C1 segment of cervical spinal cord (tissue), 14 donors: ENCODE measurements at regions not wholly inside any gene's neighbourhood (a gene's known extent, or its start where the extent isn't known, plus 50 kb on each side); places are given as distances from the start of the nearest gene placed in this dataset.
"Not testable (repeated sequence)": the region's sequence is repeated elsewhere in the genome, so short reads cannot be mapped to it uniquely, and the experiment has no call there.

Experiments
- DNase-seq, 14 donors: peaks; one replicate each; lab custom pipeline; 2025; lab: John Stamatoyannopoulos, UW

- DNase-seq, result no peak
Observed at GRCh38 chr2:153420394-153420793, 58.2 kb downstream of the RPRM start.

GRCh38 chr2:153417077-153417476 lies 61.5 kb downstream of the RPRM start:
- DNase-seq, result no peak

- DNase-seq, result no peak
Observed at GRCh38 chr2:153416071-153416470, 62.5 kb downstream of the RPRM start.

- no peak for DNase-seq
Observed at GRCh38 chr2:153408710-153409385, 69.7 kb downstream of the RPRM start.

GRCh38 chr2:153405196-153405595 lies 73.4 kb downstream of the RPRM start:
- DNase-seq, result no peak

GRCh38 chr2:153404792-153405191 lies 73.8 kb downstream of the RPRM start:
- no peak for DNase-seq

- DNase-seq, result no peak
Observed at GRCh38 chr2:153403940-153404339, 74.6 kb downstream of the RPRM start.

- DNase-seq, result not testable (repeated sequence)
Observed at GRCh38 chr2:153403352-153403751, 75.2 kb downstream of the RPRM start.

- no peak for DNase-seq
Observed at GRCh38 chr2:153394686-153395085, 83.9 kb downstream of the RPRM start.

- DNase-seq, result no peak
Observed at GRCh38 chr2:153394247-153394646, 84.3 kb downstream of the RPRM start.

GRCh38 chr2:153393518-153393917 lies 85.0 kb downstream of the RPRM start:
- no peak for DNase-seq

- no peak for DNase-seq
Observed at GRCh38 chr2:153391131-153391530, 87.4 kb downstream of the RPRM start.

- no peak for DNase-seq
Observed at GRCh38 chr2:153388246-153388645, 90.3 kb downstream of the RPRM start.

GRCh38 chr2:153387203-153387602 lies 91.4 kb downstream of the RPRM start:
- DNase-seq, result no peak

GRCh38 chr2:153386481-153386897 lies 92.1 kb downstream of the RPRM start:
- no peak for DNase-seq

- DNase-seq, result no peak
Observed at GRCh38 chr2:153373510-153374279, 104.9 kb downstream of the RPRM start.

- DNase-seq, result no peak
Observed at GRCh38 chr2:153360239-153360638, 118.3 kb downstream of the RPRM start.

- no peak for DNase-seq
Observed at GRCh38 chr2:153354377-153354776, 124.2 kb downstream of the RPRM start.

- DNase-seq, result no peak
Observed at GRCh38 chr2:153349603-153350002, 129.0 kb downstream of the RPRM start.

GRCh38 chr2:153347818-153348495 lies 130.6 kb downstream of the RPRM start:
- DNase-seq, result no peak

GRCh38 chr2:153320879-153321278 lies 157.7 kb downstream of the RPRM start:
- no peak for DNase-seq

GRCh38 chr2:153311432-153311831 lies 167.1 kb downstream of the RPRM start:
- no peak for DNase-seq

GRCh38 chr2:153308466-153308865 lies 170.1 kb downstream of the RPRM start:
- DNase-seq, result no peak
